Activated CD4-positive, alpha-beta T cell treated with anti-CD3 and anti-CD28 coated beads, Interleukin-2, amount 10 ng/mL, durations not matched to agents 24 days and 14 days (primary cell): ENCODE measurements at regions not wholly inside any gene's neighbourhood (a gene's known extent, or its start where the extent isn't known, plus 50 kb on each side); places are given as distances from the start of the nearest gene placed in this dataset.

Source experiments
- DNase-seq: peaks from one replicate; pipeline ENCODE4 v3.0.0; 2022
- H3K27ac Mint-ChIP-seq: one replicate; pipeline ENCODE4 v1.8.0; 2022; ENCODE audit warnings: mild to moderate bottlenecking, mixed read lengths
- H3K27me3 Mint-ChIP-seq: one replicate; pipeline ENCODE4 v1.8.0; 2022; ENCODE audit warnings: mixed read lengths
- H3K36me3 Mint-ChIP-seq: one replicate; pipeline ENCODE4 v1.8.0; 2022; ENCODE audit warnings: low read depth, mild to moderate bottlenecking, mixed read lengths
- H3K4me1 Mint-ChIP-seq: one replicate; pipeline ENCODE4 v1.8.0; 2021; ENCODE audit warnings: mixed read lengths
- H3K4me3 Mint-ChIP-seq: one replicate; pipeline ENCODE4 v1.8.0; 2022; ENCODE audit warnings: mild to moderate bottlenecking, moderate library complexity, mixed read lengths
- H3K9me3 Mint-ChIP-seq: one replicate; pipeline ENCODE4 v1.8.0; 2021; ENCODE audit warnings: mixed read lengths
- intact Hi-C: fragments of 100-400 bp; cut with micrococcal nuclease; formaldehyde crosslinking; loops from one replicate; pipeline ENCODE4 v1.15.1; 2023

DNA sequence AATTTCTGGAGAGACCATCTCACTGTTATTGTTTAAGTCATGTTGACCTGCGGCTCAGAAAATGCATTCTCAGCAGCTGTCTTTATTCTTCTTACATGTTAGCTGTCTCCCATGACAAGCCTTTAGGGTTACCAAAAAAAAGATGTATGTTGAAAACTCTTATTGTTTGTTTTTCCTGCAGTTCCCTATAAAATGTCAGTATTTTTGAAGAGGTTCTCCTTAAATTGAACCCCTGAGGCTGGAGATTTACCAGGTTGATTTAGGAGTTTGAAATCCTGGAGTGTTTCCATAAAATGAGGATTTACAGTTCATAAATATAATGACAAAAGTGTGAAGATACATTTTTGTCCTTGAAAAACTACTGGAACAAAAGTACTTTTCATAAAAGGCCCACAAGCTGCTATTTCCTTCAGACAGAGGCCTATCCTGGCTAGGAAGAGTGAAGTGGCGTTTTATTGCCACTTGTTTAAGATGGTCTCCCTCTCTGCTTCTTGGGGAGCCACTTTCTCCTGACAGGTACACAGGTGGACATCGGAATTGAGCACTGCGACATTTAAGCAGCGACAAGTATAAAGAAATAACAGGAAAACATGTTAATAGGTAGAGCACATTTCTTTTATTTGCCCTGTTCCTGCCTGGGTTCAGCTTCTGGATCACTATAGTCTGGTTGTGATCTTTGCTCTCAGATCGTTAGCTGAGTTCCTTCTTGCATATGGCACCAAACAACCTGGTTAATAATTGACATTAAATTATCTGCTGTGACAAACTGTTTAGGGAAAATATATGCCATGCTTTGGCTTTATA, 344.8 kb upstream of the RPS23 start:
- intact Hi-C loops: no loop called here
- H3K36me3 Mint-ChIP-seq: no peaks in the 10 kb centered on the region
- no peak overlapping the region for H3K4me3 Mint-ChIP-seq
- no peak for DNase-seq
- peaks cover 6% of the 10 kb centered on the region for H3K9me3 Mint-ChIP-seq
- H3K4me1 Mint-ChIP-seq: peaks cover 9% of the 10 kb centered on the region
- H3K27ac Mint-ChIP-seq: no peak overlapping the region
- peaks cover 5% of the 10 kb centered on the region for H3K27me3 Mint-ChIP-seq

GRCh38 chr5:82622205-82622604, 344.1 kb upstream of the RPS23 start:
- H3K36me3 Mint-ChIP-seq: no peaks in the 10 kb centered on the region
- H3K4me1 Mint-ChIP-seq: peaks cover 9% of the 10 kb centered on the region
- intact Hi-C loops: no loop called here
- peaks cover 6% of the 10 kb centered on the region for H3K9me3 Mint-ChIP-seq
- no peak overlapping the region for H3K27ac Mint-ChIP-seq
- H3K27me3 Mint-ChIP-seq: peaks cover 7% of the 10 kb centered on the region
- no peak overlapping the region for H3K4me3 Mint-ChIP-seq
- no peak for DNase-seq

DNA sequence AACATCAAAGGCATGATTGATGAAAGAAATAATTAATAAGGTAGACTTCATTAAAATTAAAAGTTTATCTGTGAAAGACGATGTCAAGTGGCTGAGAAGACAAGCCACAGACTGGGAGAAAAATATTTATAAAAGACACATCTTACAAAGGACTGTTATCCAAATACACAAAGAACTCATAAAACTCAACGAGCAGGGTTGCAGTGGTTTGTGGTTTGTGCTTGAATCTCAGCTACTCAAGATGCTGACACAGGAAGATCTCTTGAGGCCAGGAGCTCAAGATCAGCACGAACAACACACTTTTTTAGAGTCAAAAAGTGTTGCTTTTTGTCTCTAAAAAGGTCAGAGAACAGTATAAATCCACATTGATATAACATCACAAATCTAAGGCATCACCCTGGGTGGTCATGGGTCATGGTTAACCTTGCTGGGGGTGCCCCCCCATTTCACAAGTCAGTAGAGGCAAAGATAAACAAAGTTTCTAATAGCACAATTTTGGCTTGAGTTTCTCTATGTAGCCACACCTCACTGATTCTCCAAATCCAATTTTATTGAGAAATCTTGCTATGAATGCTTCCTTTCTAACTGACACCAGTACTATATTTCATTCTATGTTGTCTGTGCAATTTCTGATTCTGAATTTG, 342.9 kb upstream of the RPS23 start:
- H3K27me3 Mint-ChIP-seq: peaks cover 7% of the 10 kb centered on the region
- no peaks in the 10 kb centered on the region for H3K36me3 Mint-ChIP-seq
- peaks cover 9% of the 10 kb centered on the region for H3K4me1 Mint-ChIP-seq
- intact Hi-C loops: no loop called here
- H3K27ac Mint-ChIP-seq: no peak overlapping the region
- no peak overlapping the region for H3K4me3 Mint-ChIP-seq
- peaks cover 5% of the 10 kb centered on the region for H3K9me3 Mint-ChIP-seq
- peak; percentile 71 for DNase-seq

GRCh38 chr5:82619097-82619496, 340.9 kb upstream of the RPS23 start:
- Mint-ChIP-seq H3K4me3 (no peak overlapping the region), H3K27me3 (peaks cover 7% of the 10 kb centered on the region), H3K27ac (no peak overlapping the region), H3K36me3 (no peaks in the 10 kb centered on the region), H3K9me3 (no peaks in the 10 kb centered on the region), H3K4me1 (peaks cover 9% of the 10 kb centered on the region)
- DNase-seq: no peak
- intact Hi-C loops: no loop called here

- Mint-ChIP-seq H3K9me3 (peaks cover 5% of the 10 kb centered on the region), H3K4me1 (no peaks in the 10 kb centered on the region), H3K27me3 (peaks cover 7% of the 10 kb centered on the region), H3K36me3 (no peaks in the 10 kb centered on the region), H3K4me3 (no peak overlapping the region), H3K27ac (no peak overlapping the region)
- intact Hi-C loops: no loop called here
- DNase-seq: no peak
Observed at GRCh38 chr5:82614706-82615105, 336.6 kb upstream of the RPS23 start.

DNA sequence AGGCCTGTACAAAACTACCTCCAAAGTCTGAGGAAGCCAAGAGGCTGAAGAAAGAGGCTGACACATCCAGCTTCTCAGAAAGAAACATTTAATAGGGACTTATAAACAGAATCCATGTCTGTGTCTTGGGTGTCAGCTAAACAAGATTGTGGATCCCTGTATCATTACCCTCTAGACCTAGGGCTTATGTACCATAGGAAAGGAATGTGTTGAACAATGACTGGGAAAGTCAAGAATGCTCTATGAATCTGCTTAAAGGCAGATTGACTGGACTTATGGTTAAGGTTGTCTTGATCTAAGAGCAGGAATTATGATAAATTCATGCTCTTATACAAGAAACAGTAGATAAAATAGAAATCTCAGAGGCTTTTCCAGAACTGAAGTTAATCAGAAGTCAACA, 335.7 kb upstream of the RPS23 start:
- no peak for DNase-seq
- H3K4me1 Mint-ChIP-seq: no peaks in the 10 kb centered on the region
- H3K27ac Mint-ChIP-seq: no peak overlapping the region
- H3K36me3 Mint-ChIP-seq: no peaks in the 10 kb centered on the region
- peaks cover 5% of the 10 kb centered on the region for H3K9me3 Mint-ChIP-seq
- no peak overlapping the region for H3K4me3 Mint-ChIP-seq
- peaks cover 8% of the 10 kb centered on the region for H3K27me3 Mint-ChIP-seq
- intact Hi-C loops: no loop called here

DNA sequence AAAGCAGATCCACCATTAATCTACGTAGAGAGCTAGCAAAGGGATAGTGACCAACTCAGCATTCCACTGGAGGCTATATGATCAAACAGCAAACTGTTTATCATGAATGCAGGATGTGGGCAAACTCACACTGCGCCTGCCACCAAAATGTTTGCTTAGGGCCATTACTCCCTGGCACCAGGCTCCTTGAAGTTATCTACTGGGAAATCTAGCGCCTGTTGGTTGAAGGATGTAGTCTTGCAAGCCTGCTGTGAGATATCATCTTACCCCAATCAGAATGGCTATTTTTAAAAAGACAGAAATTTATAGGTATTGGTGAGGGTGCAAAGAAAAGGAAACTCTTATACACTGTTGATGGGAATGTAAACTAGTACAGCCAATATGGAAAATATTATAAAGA, 332.5 kb upstream of the RPS23 start:
- no peak overlapping the region for H3K4me3 Mint-ChIP-seq
- peaks cover 9% of the 10 kb centered on the region for H3K9me3 Mint-ChIP-seq
- intact Hi-C loops: no loop called here
- DNase-seq: no peak
- H3K27me3 Mint-ChIP-seq: peaks cover 9% of the 10 kb centered on the region
- no peak overlapping the region for H3K27ac Mint-ChIP-seq
- H3K36me3 Mint-ChIP-seq: no peaks in the 10 kb centered on the region
- H3K4me1 Mint-ChIP-seq: peaks cover 5% of the 10 kb centered on the region

DNA sequence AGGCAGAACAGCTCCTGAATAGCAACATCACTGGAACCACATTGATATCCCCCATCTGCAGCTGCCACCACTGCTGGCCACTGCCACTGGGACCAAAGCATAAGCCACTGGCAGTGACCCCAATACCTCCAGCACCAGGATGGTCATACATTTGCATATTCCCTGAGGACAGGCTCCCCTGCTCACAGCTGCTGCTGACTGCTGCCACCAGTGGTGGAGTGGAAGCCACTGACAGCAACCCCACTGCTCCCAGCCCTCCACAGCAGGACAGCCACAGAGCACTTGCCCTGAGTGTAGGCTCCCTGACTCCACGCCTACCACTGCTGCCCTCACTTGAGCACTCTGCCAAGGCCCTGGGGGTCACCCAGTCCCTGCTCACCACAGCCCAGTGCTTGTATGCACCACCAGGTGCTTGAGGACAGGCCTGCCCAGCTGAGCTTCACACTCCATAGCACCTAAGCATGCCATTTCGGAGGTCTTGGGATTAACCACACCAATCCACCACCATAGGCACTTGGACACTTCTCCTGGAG, 327.4 kb upstream of the RPS23 start:
- H3K9me3 Mint-ChIP-seq: peaks cover 12% of the 10 kb centered on the region
- H3K27me3 Mint-ChIP-seq: peaks cover 14% of the 10 kb centered on the region
- H3K4me3 Mint-ChIP-seq: no peak overlapping the region
- intact Hi-C loops: no loop called here
- DNase-seq: no peak
- H3K27ac Mint-ChIP-seq: no peak overlapping the region
- H3K36me3 Mint-ChIP-seq: no peaks in the 10 kb centered on the region
- H3K4me1 Mint-ChIP-seq: peaks cover 5% of the 10 kb centered on the region

DNA sequence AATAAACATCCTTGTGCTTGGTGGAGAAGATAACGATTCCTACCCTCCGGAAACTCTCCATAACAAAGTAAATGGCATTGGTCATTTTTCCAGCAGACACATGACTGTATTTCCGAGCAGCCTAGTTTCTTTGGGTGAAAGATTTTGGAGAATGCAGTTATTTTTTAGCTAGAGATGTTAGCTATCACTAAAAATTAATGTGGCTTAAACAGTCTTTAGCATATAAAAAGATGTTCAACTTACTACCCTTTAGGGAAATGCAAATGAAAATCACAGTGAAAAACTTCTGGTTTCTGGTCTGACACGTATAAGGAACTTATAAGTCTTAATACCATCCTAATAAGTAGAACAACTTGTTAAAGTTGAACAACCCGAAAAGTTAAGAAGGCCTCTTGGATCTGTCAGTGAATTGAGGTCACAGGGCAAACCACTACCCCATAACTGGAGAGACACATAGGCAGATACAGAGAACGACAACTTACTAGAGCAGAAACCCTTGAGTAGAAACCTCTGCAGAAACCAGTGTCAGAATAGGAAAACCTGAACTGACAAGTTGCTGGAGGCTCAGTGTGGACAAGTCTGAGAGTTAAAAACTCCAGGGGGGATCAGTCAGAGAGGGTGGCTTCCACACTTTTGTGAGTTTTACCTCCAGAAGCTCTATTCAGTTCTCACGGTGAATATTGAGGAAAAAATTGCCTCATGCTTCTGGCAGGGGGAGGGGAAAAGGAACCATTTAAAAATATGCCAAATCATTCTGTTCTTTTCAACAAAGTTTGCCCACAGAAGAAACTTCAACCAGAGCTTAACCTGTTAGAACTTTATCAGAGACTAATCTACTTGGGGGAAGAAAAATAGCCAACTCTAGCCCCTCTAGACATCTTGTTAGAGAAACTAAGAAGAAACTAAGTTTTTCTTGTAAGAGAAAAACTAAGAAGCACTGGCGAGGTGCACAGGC, 325.2 kb upstream of the RPS23 start:
- intact Hi-C loops: no loop called here
- H3K27me3 Mint-ChIP-seq: peaks cover 12% of the 10 kb centered on the region
- H3K4me3 Mint-ChIP-seq: no peak overlapping the region
- no peaks in the 10 kb centered on the region for H3K36me3 Mint-ChIP-seq
- no peak for DNase-seq
- H3K9me3 Mint-ChIP-seq: peaks cover 7% of the 10 kb centered on the region
- H3K4me1 Mint-ChIP-seq: peaks cover 5% of the 10 kb centered on the region
- H3K27ac Mint-ChIP-seq: no peak overlapping the region

GRCh38 chr5:82601861-82602260, 323.7 kb upstream of the RPS23 start:
- H3K4me3 Mint-ChIP-seq: no peak overlapping the region
- no peaks in the 10 kb centered on the region for H3K4me1 Mint-ChIP-seq
- H3K27ac Mint-ChIP-seq: no peak overlapping the region
- peaks cover 16% of the 10 kb centered on the region for H3K27me3 Mint-ChIP-seq
- no peak for DNase-seq
- H3K36me3 Mint-ChIP-seq: no peaks in the 10 kb centered on the region
- peaks cover 7% of the 10 kb centered on the region for H3K9me3 Mint-ChIP-seq
- intact Hi-C loops: no loop called here

- Mint-ChIP-seq H3K27ac (no peak overlapping the region), H3K4me1 (no peaks in the 10 kb centered on the region), H3K4me3 (no peak overlapping the region), H3K36me3 (no peaks in the 10 kb centered on the region), H3K27me3 (peaks cover 16% of the 10 kb centered on the region), H3K9me3 (peaks cover 4% of the 10 kb centered on the region)
- no peak for DNase-seq
- intact Hi-C loops: no loop called here
Observed at GRCh38 chr5:82601077-82601476, 322.9 kb upstream of the RPS23 start.

DNA sequence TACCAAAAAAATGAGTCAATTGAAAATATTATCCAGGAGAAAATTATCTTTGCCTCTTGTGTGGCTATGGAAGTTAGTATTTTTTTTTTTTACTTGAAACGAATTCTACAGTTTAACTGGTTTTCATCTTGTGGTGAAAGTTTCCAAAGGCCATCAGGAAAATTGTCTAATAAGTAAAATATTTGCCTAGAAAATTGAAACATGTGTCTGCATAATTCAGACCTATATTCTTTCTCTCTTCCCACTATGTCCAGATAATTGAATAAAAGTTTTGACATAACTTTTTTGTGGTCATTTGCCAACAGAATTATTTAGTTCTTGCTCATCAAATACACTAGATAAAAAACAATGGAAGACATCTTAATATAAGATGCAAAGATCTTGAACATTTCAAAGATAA, 321.5 kb upstream of the RPS23 start:
- Mint-ChIP-seq H3K36me3 (no peaks in the 10 kb centered on the region), H3K9me3 (peaks cover 3% of the 10 kb centered on the region), H3K4me1 (no peaks in the 10 kb centered on the region), H3K4me3 (no peak overlapping the region), H3K27ac (no peak overlapping the region), H3K27me3 (peaks cover 21% of the 10 kb centered on the region)
- no peak for DNase-seq
- intact Hi-C loops: no loop called here

DNA sequence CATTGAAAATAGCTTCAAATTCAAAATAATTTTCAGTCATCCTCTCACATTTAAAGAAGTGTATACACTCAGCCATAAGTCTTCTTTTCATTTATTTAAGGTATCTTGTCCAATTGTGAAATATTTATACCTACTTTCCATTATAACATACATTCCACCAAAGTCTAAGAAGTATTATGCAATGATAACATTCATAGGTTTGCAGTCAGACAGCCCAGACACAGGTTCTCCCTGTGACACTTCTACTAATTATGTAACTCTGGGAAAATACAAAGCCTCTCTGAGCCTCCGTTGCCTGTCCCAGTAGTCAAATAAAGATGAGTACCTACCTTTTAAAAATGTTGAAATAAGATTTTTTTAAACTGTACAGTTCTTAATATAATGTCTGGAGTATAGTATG, 320.9 kb upstream of the RPS23 start:
- intact Hi-C loops: no loop called here
- no peaks in the 10 kb centered on the region for H3K36me3 Mint-ChIP-seq
- peaks cover 21% of the 10 kb centered on the region for H3K27me3 Mint-ChIP-seq
- H3K9me3 Mint-ChIP-seq: peaks cover 3% of the 10 kb centered on the region
- no peak overlapping the region for H3K4me3 Mint-ChIP-seq
- no peaks in the 10 kb centered on the region for H3K4me1 Mint-ChIP-seq
- H3K27ac Mint-ChIP-seq: no peak overlapping the region
- DNase-seq: no peak

DNA sequence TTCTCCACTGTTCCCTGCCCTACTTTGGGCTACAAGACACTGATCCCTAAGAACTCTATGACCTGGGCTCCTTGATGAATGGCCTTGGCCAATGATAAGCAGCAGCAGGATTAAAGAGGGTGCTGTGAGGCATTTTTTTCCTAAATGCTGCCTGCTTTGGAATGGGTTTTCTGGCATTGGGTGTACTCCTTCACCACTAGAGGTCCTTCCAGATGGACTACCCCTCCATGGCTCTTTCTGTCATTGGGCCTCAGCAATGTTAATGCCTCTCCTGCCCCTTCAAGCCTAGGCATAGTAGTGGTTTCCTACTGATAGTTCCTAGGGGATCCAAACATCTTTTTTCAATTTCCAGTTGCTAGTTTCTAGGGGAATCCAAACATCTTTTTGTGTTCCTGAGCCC, 319.3 kb upstream of the RPS23 start:
- no peaks in the 10 kb centered on the region for H3K36me3 Mint-ChIP-seq
- H3K4me1 Mint-ChIP-seq: no peaks in the 10 kb centered on the region
- no peak overlapping the region for H3K4me3 Mint-ChIP-seq
- no peak for DNase-seq
- peaks cover 3% of the 10 kb centered on the region for H3K9me3 Mint-ChIP-seq
- intact Hi-C loops: no loop called here
- H3K27ac Mint-ChIP-seq: no peak overlapping the region
- H3K27me3 Mint-ChIP-seq: peaks cover 26% of the 10 kb centered on the region
